Sigmoid colon (tissue), 4 donors: ENCODE measurements at regions not wholly inside any gene's neighbourhood (a gene's known extent, or its start where the extent isn't known, plus 50 kb on each side); places are given as distances from the start of the nearest gene placed in this dataset.
"Not testable (repeated sequence)": the region's sequence is repeated elsewhere in the genome, so short reads cannot be mapped to it uniquely, and the experiment has no call there.

Source experiments
- EP300 ChIP-seq, 4 donors: sonication (generic); formaldehyde crosslinking; IDR thresholded peaks; one replicate each; pipeline ENCODE4 v1.6.1; 2017; ENCODE audit warnings: antibody characterized with exemption in 4 of 4
- POLR2A ChIP-seq, 2 donors: fragments of 450-650 bp; IDR thresholded peaks; one replicate each; pipeline ENCODE4 v1.6.1; 2016; ENCODE audit warnings: antibody characterized with exemption in 2 of 2, mild to moderate bottlenecking in 2 of 2, moderate library complexity in 2 of 2

GRCh38 chr3:198155771-198156170 is 195.8 kb downstream of the LMLN start:
- TF ChIP-seq EP300, POLR2A (IDR thresholded peaks at IDR 0.05): not testable (repeated sequence)
